ENCODE measurements at regions not wholly inside any gene's neighbourhood (a gene's known extent, or its start where the extent isn't known, plus 50 kb on each side); places are given as distances from the start of the nearest gene placed in this dataset.

DNA sequence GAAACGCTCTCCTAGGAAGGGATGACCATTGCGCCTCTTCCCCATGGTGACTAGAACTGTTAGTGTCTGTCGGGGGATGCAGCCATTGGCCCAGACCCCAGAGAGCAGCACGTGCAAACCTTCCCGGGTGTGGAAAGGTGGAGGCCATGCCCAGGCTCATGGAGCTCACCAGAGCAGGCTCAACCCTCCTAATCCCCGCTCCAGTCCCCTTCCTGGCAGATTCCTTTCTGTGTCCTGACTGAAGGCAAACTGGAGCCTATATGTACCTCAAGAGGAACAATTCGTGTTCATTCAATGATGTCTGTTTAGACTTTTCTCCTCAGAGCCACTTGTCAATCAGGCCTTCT, 94.4 kb downstream of the RHOB start:
- DNase-seq, result no peak

GRCh38 chr2:20541651-20542050, 94.8 kb downstream of the RHOB start:
- no peak for DNase-seq

- DNase-seq, result no peak
Observed at GRCh38 chr2:20542269-20542668, 95.4 kb downstream of the RHOB start.

- no peak for DNase-seq
Observed at GRCh38 chr2:20542746-20543468, 96.0 kb downstream of the RHOB start.

DNA sequence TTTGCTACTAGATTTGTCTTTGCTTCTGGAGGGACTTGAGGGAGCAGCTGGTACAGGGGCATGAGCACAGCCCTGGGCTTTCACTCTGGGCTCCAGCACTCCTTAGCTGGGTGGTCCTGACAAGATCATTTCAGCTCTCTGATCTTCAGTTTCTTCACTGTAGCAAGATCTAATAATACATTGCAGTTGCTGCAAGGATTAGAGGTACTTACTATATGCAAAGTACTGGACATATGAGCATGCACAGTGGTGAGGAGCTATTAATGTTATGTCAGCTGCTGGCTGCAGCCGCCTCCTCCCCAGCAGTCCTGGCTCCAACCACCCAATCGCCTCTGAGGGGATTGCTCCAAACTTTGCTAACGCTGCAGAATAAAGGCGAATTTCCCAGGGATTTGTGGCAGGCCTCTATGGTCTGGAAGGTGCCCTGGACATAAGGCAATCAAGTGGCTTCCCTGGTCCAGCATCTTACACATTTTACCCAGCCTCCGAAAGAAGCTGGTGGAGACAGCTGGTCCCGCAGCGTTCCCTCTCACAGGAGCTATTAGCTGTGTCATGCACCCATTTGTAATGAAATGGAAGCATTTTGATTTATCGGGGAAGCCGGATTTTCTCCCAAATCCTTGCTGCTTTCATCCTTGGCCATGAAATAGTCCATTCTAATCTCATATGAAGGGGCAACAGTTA, 96.7 kb downstream of the RHOB start:
- DNase-seq, result no peak

DNA sequence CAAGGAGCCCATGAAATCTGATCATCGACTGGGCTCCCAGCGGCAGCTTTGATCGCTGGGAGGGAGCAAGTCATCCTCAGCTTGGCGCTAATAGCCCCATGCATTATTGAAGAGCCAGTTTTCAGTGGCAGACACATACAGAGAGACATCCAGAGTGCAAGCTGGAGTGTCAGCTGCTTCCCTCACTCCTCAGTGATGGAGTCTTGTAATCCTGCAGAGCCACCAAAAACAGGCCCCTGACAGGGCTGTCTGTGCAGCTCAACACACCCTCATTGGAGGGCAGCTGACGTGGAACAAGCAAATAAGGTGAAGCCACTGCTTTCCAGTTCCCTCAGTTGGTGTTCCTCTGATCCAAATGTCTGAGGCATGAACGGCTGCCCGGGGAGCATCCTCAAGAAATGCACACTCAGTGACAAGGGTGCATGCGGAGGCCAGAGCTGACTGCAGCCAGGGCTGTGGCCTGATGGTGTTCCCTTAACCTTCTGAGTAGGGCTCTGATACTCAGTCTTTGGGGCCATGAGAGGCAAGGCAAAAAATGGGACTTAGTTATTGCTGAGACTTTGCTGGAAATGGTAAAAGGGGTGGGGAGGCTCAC, 97.4 kb downstream of the RHOB start:
- DNase-seq, result no peak

GRCh38 chr2:20549144-20549543, 101.8 kb downstream of the HS1BP3 start:
- no peak for DNase-seq

- DNase-seq, result no peak
Observed at GRCh38 chr2:20549691-20550348, 101.1 kb downstream of the HS1BP3 start.

- no peak for DNase-seq
Observed at GRCh38 chr2:20551260-20551944, 99.5 kb downstream of the HS1BP3 start.

DNA sequence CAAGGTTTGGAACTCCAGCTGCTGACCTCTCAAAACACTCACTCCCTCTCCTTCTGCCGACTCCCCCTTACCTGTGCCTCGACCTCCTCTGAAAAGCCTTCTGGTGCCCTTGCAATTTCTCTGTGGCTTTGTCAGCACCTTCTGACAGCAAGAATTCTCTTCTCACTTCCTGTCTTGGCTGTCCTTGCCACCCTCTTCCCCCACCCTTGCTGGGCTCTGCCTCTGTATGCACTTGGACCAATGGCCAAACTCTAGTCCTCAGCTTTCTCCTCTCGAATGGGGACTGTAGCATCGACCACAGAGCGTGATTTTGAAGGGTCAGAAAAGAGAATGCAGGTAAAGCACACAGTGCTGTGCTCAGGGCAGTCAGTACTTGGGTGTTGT, 99.0 kb downstream of the HS1BP3 start:
- no peak for DNase-seq

DNA sequence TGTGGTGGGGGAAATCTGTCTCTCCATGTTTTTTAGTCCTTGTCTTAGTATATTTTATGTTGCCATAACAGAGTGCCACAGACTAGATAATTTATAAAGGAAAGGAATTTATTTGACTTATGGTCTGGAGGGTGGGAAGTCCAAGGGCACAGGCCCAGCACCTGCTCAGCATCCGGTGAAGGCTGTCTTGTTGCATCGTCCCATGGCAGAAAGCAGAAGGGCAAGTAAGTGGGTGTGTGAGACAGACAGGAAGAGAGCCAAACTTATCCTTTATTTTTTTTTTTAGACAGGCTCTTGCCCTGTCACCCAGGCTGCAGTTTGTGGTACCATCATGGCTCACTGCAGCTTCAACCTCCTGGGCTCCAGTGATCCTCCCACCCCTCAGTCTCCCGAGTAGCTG, 98.1 kb downstream of the HS1BP3 start:
- DNase-seq, result no peak

DNA sequence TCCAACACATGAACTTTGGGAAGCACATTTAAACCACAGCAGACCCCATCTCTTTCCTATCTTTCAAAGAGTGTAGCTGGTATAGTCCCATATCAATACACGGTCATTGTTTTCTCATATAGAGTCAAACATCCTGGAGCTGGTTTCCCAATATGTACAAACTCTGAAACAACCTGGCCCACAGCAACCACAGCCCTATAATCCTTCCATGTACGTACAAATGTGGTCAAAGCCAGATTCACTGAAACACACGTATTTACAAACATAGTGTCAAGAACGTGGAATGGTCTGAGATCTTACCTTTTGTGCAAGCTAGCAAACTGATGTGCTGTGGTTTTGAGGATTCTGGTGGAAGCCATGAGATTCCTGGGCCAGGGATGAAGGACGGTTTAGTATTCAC, 97.3 kb downstream of the HS1BP3 start:
- DNase-seq, result no peak

DNA sequence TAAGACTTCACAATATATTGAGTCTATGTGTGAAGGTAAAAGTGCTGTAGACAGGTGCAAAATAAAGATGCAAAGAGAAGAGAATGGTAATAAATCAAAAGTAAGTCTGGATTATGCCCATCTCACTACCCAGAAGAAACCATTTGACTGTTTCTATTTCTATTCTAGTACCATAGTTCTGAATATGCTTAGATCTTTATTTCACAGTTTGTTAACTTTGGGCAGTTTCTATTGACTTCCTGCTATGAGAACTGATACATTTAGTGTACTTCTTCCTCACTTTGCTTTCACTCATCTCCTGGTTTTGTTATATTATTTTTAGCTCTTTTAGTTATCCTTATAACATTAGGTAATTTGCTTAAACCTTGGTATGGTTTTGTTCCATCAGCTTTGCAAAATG, 94.9 kb downstream of the HS1BP3 start:
- DNase-seq, result no peak

DNA sequence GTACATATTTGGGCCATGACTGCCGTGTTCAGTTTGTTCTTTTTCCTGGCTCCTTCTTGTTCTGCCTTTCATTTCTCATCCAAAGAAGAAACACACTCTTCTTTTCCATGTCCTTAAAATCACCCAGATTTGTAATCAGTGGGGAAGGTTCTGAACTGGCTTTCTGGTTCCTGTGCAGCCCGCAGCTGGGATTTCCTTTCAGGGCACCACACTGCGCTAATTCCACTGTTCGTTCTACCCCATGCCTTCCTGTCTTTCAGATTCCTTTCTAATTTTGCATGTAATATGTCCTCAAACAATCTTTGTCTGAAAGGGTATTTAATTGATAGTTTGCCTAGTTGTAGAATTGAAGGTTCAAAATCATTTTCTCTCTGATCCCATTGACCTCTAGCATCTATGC, 94.1 kb downstream of the HS1BP3 start:
- no peak for DNase-seq

- no peak for DNase-seq
Observed at GRCh38 chr2:20557226-20557625, 93.7 kb downstream of the HS1BP3 start.

DNA sequence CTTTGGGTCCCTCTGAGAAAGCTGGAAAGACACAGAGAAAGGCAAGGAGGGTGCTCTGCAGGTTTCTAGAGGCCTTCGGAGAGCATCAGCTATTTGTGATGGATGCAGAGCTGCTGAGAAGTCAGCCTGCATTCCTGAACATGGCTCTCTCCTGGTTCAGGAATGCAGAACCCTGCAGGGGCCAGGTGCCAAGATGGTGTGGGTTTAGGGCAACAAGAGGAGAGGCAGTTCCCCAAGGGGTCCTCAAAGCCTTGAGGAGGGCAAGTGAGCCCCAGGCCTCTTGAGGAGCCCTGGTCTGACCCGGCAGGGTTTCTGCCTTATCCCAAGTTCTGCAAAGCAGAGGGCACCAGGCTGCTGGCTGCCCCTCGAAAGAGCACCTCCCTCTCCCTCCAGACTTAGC, 93.3 kb downstream of the HS1BP3 start:
- no peak for DNase-seq

DNA sequence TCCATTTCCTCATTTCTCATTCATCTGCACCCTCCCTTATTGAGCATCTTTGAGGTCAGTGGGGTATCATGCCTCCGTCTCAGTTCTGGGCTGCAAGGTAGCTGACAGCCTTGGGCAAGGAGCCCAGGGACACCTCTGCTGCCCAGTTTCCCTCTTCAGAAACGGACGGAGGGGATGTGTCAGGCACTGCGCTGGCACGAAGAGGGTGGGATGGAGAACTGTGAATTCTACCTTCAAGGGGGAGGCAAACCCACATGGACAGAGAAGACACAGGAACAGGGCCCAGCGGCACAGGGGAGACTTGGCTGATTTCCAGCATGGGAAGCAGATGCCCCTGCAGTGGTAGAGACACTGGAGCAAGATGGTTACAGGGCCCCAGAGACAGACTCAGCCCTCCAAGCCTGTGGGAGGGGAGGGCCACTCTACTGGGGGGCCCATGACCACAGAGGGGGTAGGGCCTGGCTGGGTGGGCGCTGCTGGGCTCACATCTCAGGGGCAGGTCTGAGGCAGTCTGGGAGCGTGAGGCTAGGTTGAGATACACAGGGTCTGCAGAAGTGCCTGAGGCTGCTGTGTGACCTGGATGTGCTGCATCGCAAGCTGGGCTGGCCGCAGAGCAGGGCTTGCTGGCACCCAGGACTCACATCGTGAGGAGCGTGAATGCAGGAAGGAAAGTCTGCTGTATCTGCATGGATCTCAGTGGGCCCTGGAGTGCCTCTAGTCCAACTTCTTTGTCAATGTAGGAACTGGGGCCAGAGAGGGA, 92.3 kb downstream of the HS1BP3 start:
- DNase-seq, result no peak

- DNase-seq, result no peak
Observed at GRCh38 chr2:20559277-20559676, 91.6 kb downstream of the HS1BP3 start.

GRCh38 chr2:20560011-20560410, 90.9 kb downstream of the HS1BP3 start:
- no peak for DNase-seq

DNA sequence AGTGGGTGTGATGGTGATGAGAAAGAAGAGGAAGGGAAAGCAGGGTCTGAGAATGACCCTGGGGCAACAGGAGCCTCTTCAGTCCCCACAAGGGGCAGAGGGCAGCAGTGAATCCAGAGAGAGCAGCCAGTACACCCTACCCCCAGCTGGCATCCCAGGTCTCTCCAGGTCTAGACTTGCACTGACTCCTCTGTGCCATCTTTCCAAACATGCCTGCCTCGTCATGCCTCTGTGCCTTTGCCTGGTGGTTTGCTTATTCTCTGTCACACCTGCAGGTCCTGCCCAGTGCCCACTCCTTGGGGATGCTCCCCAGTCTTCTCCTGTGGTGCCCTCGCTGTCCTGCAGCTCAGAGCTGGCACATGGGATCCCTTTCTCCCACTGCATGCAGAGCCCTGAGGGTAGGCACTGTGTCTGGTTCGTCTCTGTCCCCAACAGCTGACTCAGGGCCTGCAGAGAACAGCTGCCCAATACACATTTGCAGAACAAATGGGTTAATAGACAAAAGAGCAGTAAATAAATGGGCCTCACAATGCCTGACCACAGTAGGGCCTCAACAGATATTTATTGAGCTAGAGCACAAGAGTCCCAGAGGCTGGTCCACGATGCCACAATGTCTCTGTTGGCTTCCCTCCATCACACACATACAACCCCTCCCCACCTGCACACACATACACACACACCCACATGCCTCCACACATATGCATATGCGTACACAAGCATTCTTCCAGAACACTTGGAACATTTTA, 89.8 kb downstream of the HS1BP3 start:
- no peak for DNase-seq

GRCh38 chr2:20561637-20562454, 89.1 kb downstream of the HS1BP3 start:
- DNase-seq, result no peak
